ENCODE measurements at regions not wholly inside any gene's neighbourhood (a gene's known extent, or its start where the extent isn't known, plus 50 kb on each side); places are given as distances from the start of the nearest gene placed in this dataset.
"Not testable (repeated sequence)": the region's sequence is repeated elsewhere in the genome, so short reads cannot be mapped to it uniquely, and the experiment has no call there.

DNA sequence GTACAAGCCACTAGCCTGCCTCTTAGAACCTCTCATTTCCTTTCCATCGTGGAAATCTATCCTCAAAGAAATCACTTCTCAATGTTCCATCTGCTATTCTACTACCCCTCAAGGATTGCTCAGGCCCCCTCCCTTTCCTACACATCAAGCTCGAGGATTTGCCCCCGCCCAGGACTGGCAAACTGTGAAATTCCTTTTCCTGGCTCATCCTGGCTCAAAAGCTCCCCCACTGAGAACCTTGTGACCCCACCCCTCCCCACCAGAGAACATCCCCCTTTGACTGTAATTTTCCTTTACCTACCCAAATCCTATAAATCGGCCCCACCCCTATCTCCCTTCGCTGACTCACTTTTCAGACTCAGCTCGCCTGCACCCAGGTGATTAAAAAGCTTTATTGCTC is 1103.3 kb upstream of the FAM98A start:
- BruUV-seq (replicated peaks); H3K4me2 ChIP-seq (ENCODE audit: control insufficient read depth, insufficient read depth); H3K9ac ChIP-seq (ENCODE audit: control insufficient read depth, insufficient read depth, low read length); in situ Hi-C loops (cut with MboI); H3K27ac ChIP-seq (ENCODE audit: control insufficient read depth, insufficient read depth); RAD21 ChIA-PET (ENCODE audit: unreplicated experiment); FAIRE-seq; SMC1A ChIA-PET (ENCODE audit: uncharacterized antibody, unreplicated experiment); H3K79me2 ChIP-seq (ENCODE audit: control insufficient read depth, insufficient read depth, low read length); H3K9me3 ChIP-seq (replicated peaks; ENCODE audit: control insufficient read depth, insufficient read depth, low read length); H2AFZ ChIP-seq (ENCODE audit: control insufficient read depth, low read depth, low read length); H3K27me3 ChIP-seq (replicated peaks in 1 of 2; ENCODE audit: control insufficient read depth in 2 of 2, insufficient read depth in 2 of 2, low read length in 1 of 2); DNase-seq (ENCODE audit: low read depth, low spot score); H3K36me3 ChIP-seq (ENCODE audit: control insufficient read depth in 2 of 2, insufficient read depth in 2 of 2, low read length in 1 of 2); CTCF ChIA-PET; intact Hi-C loops (cut with micrococcal nuclease; ENCODE audit: unreplicated experiment); POLR2A ChIA-PET; ATAC-seq; H3K4me1 ChIP-seq (ENCODE audit: control insufficient read depth, insufficient read depth, low read length); H3K4me3 ChIP-seq; H4K20me1 ChIP-seq (ENCODE audit: control insufficient read depth, insufficient read depth): not testable (repeated sequence)
- 14% methylated on average over 5 of the region's 6 CpGs for WGBS (ENCODE audit: insufficient coverage, insufficient replicate concordance, low lambda C conversion rate, missing lambda C conversion rate)

DNA sequence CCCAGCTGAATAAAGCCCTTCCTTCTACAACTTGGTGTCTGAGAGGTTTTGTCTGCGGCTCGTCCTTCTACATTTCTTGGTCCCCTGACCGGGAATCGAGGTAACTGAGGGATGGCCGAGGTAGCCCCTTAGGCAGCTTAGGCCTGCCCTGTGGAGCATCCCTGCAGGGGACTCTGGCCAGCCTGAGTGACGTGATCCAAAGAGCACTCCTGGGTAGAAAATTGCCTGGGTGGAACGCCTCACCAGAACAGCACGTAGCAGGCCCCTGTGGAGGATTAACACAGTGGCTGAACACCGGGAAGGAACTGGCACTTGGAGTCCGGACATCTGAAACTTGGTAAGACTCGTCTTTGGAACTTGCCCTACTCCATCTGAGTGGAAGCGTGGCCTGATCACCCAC is 1078.5 kb upstream of the FAM98A start:
- TF ChIP-seq, protein P1, sequence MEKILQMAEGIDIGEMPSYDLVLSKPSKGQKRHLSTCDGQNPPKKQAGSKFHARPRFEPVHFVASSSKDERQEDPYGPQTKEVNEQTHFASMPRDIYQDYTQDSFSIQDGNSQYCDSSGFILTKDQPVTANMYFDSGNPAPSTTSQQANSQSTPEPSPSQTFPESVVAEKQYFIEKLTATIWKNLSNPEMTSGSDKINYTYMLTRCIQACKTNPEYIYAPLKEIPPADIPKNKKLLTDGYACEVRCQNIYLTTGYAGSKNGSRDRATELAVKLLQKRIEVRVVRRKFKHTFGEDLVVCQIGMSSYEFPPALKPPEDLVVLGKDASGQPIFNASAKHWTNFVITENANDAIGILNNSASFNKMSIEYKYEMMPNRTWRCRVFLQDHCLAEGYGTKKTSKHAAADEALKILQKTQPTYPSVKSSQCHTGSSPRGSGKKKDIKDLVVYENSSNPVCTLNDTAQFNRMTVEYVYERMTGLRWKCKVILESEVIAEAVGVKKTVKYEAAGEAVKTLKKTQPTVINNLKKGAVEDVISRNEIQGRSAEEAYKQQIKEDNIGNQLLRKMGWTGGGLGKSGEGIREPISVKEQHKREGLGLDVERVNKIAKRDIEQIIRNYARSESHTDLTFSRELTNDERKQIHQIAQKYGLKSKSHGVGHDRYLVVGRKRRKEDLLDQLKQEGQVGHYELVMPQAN (conservative IDR thresholded peaks at IDR 0.05) = 0 out of 2 replicates have a peak, but pooled peaks have one; percentile 16
- 0 out of 2 replicates have a peak, but pooled peaks have one; percentile 19 for TF ChIP-seq SMARCA5 (IDR thresholded peaks at IDR 0.05)
- 0 out of 2 replicates have a peak, but pooled peaks have one; percentile 9 for TF ChIP-seq MTA2 (IDR thresholded peaks at IDR 0.05; ENCODE audit: low read depth)
- TF ChIP-seq, protein P2, sequence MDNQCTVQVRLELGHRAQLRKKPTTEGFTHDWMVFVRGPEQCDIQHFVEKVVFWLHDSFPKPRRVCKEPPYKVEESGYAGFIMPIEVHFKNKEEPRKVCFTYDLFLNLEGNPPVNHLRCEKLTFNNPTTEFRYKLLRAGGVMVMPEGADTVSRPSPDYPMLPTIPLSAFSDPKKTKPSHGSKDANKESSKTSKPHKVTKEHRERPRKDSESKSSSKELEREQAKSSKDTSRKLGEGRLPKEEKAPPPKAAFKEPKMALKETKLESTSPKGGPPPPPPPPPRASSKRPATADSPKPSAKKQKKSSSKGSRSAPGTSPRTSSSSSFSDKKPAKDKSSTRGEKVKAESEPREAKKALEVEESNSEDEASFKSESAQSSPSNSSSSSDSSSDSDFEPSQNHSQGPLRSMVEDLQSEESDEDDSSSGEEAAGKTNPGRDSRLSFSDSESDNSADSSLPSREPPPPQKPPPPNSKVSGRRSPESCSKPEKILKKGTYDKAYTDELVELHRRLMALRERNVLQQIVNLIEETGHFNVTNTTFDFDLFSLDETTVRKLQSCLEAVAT (IDR thresholded peaks at IDR 0.05) = peak; percentile 90
- 0 out of 2 replicates have a peak, but pooled peaks have one; percentile 54 for TF ChIP-seq IKZF1 (conservative IDR thresholded peaks at IDR 0.05)
- DNase-seq (ENCODE audit: low read depth, low spot score); H3K36me3 ChIP-seq (ENCODE audit: control insufficient read depth in 2 of 2, insufficient read depth in 2 of 2, low read length in 1 of 2); H3K9me3 ChIP-seq (replicated peaks; ENCODE audit: control insufficient read depth, insufficient read depth, low read length); H3K4me3 ChIP-seq; POLR2A ChIA-PET; H3K27me3 ChIP-seq (replicated peaks in 1 of 2; ENCODE audit: control insufficient read depth in 2 of 2, insufficient read depth in 2 of 2, low read length in 1 of 2); H4K20me1 ChIP-seq (ENCODE audit: control insufficient read depth, insufficient read depth); H2AFZ ChIP-seq (ENCODE audit: control insufficient read depth, low read depth, low read length); H3K27ac ChIP-seq (ENCODE audit: control insufficient read depth, insufficient read depth); H3K4me1 ChIP-seq (ENCODE audit: control insufficient read depth, insufficient read depth, low read length); H3K4me2 ChIP-seq (ENCODE audit: control insufficient read depth, insufficient read depth); FAIRE-seq; H3K9ac ChIP-seq (ENCODE audit: control insufficient read depth, insufficient read depth, low read length); H3K79me2 ChIP-seq (ENCODE audit: control insufficient read depth, insufficient read depth, low read length): not testable (repeated sequence)
- intact Hi-C loops (cut with micrococcal nuclease; ENCODE audit: unreplicated experiment) = loop anchor here (1.0 kb wide), 1 partner anchor 57 kb away; no protein-coding TSS in a partner anchor
- WGBS (ENCODE audit: insufficient coverage, insufficient replicate concordance, low lambda C conversion rate, missing lambda C conversion rate) = 34% methylated on average over 12 of the region's 12 CpGs
- TSS peak; percentile 82 for BruUV-seq (replicated peaks)
- RAD21 ChIA-PET (ENCODE audit: unreplicated experiment) = interaction anchor here (1.6 to 1.8 kb wide), 2 partner anchors 57 to 60 kb away, joined by 3 to 6 read pairs; no protein-coding TSS in a partner anchor
- ATAC-seq = peak; percentile 58
- CTCF ChIA-PET = interaction anchor here (2.5 kb wide), 1 partner anchor 61 kb away, joined by 11 read pairs; no protein-coding TSS in a partner anchor
- in situ Hi-C loops (cut with MboI) = loop anchor here (25.0 kb wide), 1 partner anchor 1190 kb away; the partner anchor contains the start of gene RASGRP3
- SMC1A ChIA-PET (ENCODE audit: uncharacterized antibody, unreplicated experiment) = interaction anchor here (0.7 to 0.9 kb wide), 2 partner anchors 8 to 737 kb away, joined by 3 read pairs; no protein-coding TSS in a partner anchor

All from GM12878 (cell line).